ENCODE measurements at regions not wholly inside any gene's neighbourhood (a gene's known extent, or its start where the extent isn't known, plus 50 kb on each side); places are given as distances from the start of the nearest gene placed in this dataset.
"Not testable (repeated sequence)": the region's sequence is repeated elsewhere in the genome, so short reads cannot be mapped to it uniquely, and the experiment has no call there.

- Histone ChIP-seq H3K27me3 (ENCODE audit: control insufficient read depth in 2 of 2, insufficient read depth in 1 of 2, low read length in 1 of 2) (no peaks in the 10 kb centered on the region), H3K4me3 (ENCODE audit: low read length in 2 of 2) (no peak overlapping the region), H3K27ac (ENCODE audit: low read depth in 1 of 2, low read length in 1 of 2) (no peak overlapping the region), H3K9me3 (ENCODE audit: control insufficient read depth in 2 of 2, insufficient read depth in 1 of 2, low read length in 1 of 2) (peaks cover 0 to 7% of the 10 kb centered on the region in 2 donors), H3K4me1 (ENCODE audit: control insufficient read depth in 2 of 2, insufficient read depth in 2 of 2, low read length in 2 of 2) (no peaks in the 10 kb centered on the region), H3K36me3 (ENCODE audit: control insufficient read depth in 2 of 2, insufficient read depth in 2 of 2, low read length in 1 of 2) (no peaks in the 10 kb centered on the region)
- DNase-seq (ENCODE audit: low read depth in 6 of 9, low spot score in 9 of 9): no peak
- WGBS: 69% methylated on average over 2 of the region's 2 CpGs
Measured at GRCh38 chr2:184993746-184994145, 395.4 kb downstream of the ZNF804A start.

- peaks cover 0 to 6% of the 10 kb centered on the region in 2 donors for H3K9me3 ChIP-seq (ENCODE audit: control insufficient read depth in 2 of 2, insufficient read depth in 1 of 2, low read length in 1 of 2)
- WGBS: 85% methylated on average over 4 of the region's 4 CpGs
- H3K36me3 ChIP-seq (ENCODE audit: control insufficient read depth in 2 of 2, insufficient read depth in 2 of 2, low read length in 1 of 2): no peaks in the 10 kb centered on the region
- DNase-seq (ENCODE audit: low read depth in 6 of 9, low spot score in 9 of 9): no peak
- H3K4me1 ChIP-seq (ENCODE audit: control insufficient read depth in 2 of 2, insufficient read depth in 2 of 2, low read length in 2 of 2): no peaks in the 10 kb centered on the region
- H3K27me3 ChIP-seq (ENCODE audit: control insufficient read depth in 2 of 2, insufficient read depth in 1 of 2, low read length in 1 of 2): no peaks in the 10 kb centered on the region
- H3K4me3 ChIP-seq (ENCODE audit: low read length in 2 of 2): no peak overlapping the region
- H3K27ac ChIP-seq (ENCODE audit: low read depth in 1 of 2, low read length in 1 of 2): no peak overlapping the region
Measured at GRCh38 chr2:185006481-185006880, 408.2 kb downstream of the ZNF804A start.

- Histone ChIP-seq H3K9me3 (ENCODE audit: control insufficient read depth in 2 of 2, insufficient read depth in 1 of 2, low read length in 1 of 2) (peaks cover 1 to 21% of the 10 kb centered on the region in 2 donors), H3K27me3 (ENCODE audit: control insufficient read depth in 2 of 2, insufficient read depth in 1 of 2, low read length in 1 of 2) (no peaks in the 10 kb centered on the region), H3K36me3 (ENCODE audit: control insufficient read depth in 2 of 2, insufficient read depth in 2 of 2, low read length in 1 of 2) (no peaks in the 10 kb centered on the region), H3K4me3 (ENCODE audit: low read length in 2 of 2) (no peak overlapping the region), H3K4me1 (ENCODE audit: control insufficient read depth in 2 of 2, insufficient read depth in 2 of 2, low read length in 2 of 2) (no peaks in the 10 kb centered on the region), H3K27ac (ENCODE audit: low read depth in 1 of 2, low read length in 1 of 2) (no peak overlapping the region)
- DNase-seq (ENCODE audit: low read depth in 6 of 9, low spot score in 9 of 9): peak in 1 of 9 donors; percentile 5
- 97% methylated on average over 3 of the region's 3 CpGs for WGBS
Measured at GRCh38 chr2:185012643-185013042, 414.3 kb downstream of the ZNF804A start.

GRCh38 chr2:185014076-185014475, 415.7 kb downstream of the ZNF804A start:
- H3K4me1 ChIP-seq (ENCODE audit: control insufficient read depth in 2 of 2, insufficient read depth in 2 of 2, low read length in 2 of 2): no peaks in the 10 kb centered on the region
- H3K4me3 ChIP-seq (ENCODE audit: low read length in 2 of 2): no peak overlapping the region
- H3K27me3 ChIP-seq (ENCODE audit: control insufficient read depth in 2 of 2, insufficient read depth in 1 of 2, low read length in 1 of 2): no peaks in the 10 kb centered on the region
- H3K9me3 ChIP-seq (ENCODE audit: control insufficient read depth in 2 of 2, insufficient read depth in 1 of 2, low read length in 1 of 2): peaks cover 1 to 21% of the 10 kb centered on the region in 2 donors
- DNase-seq (ENCODE audit: low read depth in 6 of 9, low spot score in 9 of 9): no peak
- no peaks in the 10 kb centered on the region for H3K36me3 ChIP-seq (ENCODE audit: control insufficient read depth in 2 of 2, insufficient read depth in 2 of 2, low read length in 1 of 2)
- H3K27ac ChIP-seq (ENCODE audit: low read depth in 1 of 2, low read length in 1 of 2): no peak overlapping the region

GRCh38 chr2:185025891-185026290, 427.6 kb downstream of the ZNF804A start:
- not testable (repeated sequence) for H3K27ac ChIP-seq (ENCODE audit: low read depth in 1 of 2, low read length in 1 of 2); H3K27me3 ChIP-seq (ENCODE audit: control insufficient read depth in 2 of 2, insufficient read depth in 1 of 2, low read length in 1 of 2); H3K36me3 ChIP-seq (ENCODE audit: control insufficient read depth in 2 of 2, insufficient read depth in 2 of 2, low read length in 1 of 2); H3K4me1 ChIP-seq (ENCODE audit: control insufficient read depth in 2 of 2, insufficient read depth in 2 of 2, low read length in 2 of 2); H3K4me3 ChIP-seq (ENCODE audit: low read length in 2 of 2); H3K9me3 ChIP-seq (ENCODE audit: control insufficient read depth in 2 of 2, insufficient read depth in 1 of 2, low read length in 1 of 2); DNase-seq (ENCODE audit: low read depth in 6 of 9, low spot score in 9 of 9)
- WGBS: 86% methylated on average over 3 of the region's 3 CpGs

GRCh38 chr2:185035906-185036305, 437.6 kb downstream of the ZNF804A start:
- no peak for DNase-seq (ENCODE audit: low read depth in 6 of 9, low spot score in 9 of 9)
- H3K4me1 ChIP-seq (ENCODE audit: control insufficient read depth in 2 of 2, insufficient read depth in 2 of 2, low read length in 2 of 2): no peaks in the 10 kb centered on the region
- 84% methylated on average over 4 of the region's 4 CpGs for WGBS
- H3K4me3 ChIP-seq (ENCODE audit: low read length in 2 of 2): no peak overlapping the region
- H3K27ac ChIP-seq (ENCODE audit: low read depth in 1 of 2, low read length in 1 of 2): no peak overlapping the region
- H3K27me3 ChIP-seq (ENCODE audit: control insufficient read depth in 2 of 2, insufficient read depth in 1 of 2, low read length in 1 of 2): no peaks in the 10 kb centered on the region
- H3K36me3 ChIP-seq (ENCODE audit: control insufficient read depth in 2 of 2, insufficient read depth in 2 of 2, low read length in 1 of 2): no peaks in the 10 kb centered on the region
- no peaks in the 10 kb centered on the region for H3K9me3 ChIP-seq (ENCODE audit: control insufficient read depth in 2 of 2, insufficient read depth in 1 of 2, low read length in 1 of 2)

GRCh38 chr2:185044323-185044874, 446.1 kb downstream of the ZNF804A start:
- Histone ChIP-seq H3K4me3 (ENCODE audit: low read length in 2 of 2) (no peak overlapping the region), H3K9me3 (ENCODE audit: control insufficient read depth in 2 of 2, insufficient read depth in 1 of 2, low read length in 1 of 2) (peaks cover 1 to 4% of the 10 kb centered on the region in 2 donors), H3K27me3 (ENCODE audit: control insufficient read depth in 2 of 2, insufficient read depth in 1 of 2, low read length in 1 of 2) (no peaks in the 10 kb centered on the region), H3K27ac (ENCODE audit: low read depth in 1 of 2, low read length in 1 of 2) (no peak overlapping the region), H3K36me3 (ENCODE audit: control insufficient read depth in 2 of 2, insufficient read depth in 2 of 2, low read length in 1 of 2) (no peaks in the 10 kb centered on the region), H3K4me1 (ENCODE audit: control insufficient read depth in 2 of 2, insufficient read depth in 2 of 2, low read length in 2 of 2) (no peaks in the 10 kb centered on the region)
- WGBS: 95% methylated on average over 7 of the region's 7 CpGs
- no peak for DNase-seq (ENCODE audit: low read depth in 6 of 9, low spot score in 9 of 9)

- H3K4me1 ChIP-seq (ENCODE audit: control insufficient read depth in 2 of 2, insufficient read depth in 2 of 2, low read length in 2 of 2): no peaks in the 10 kb centered on the region
- no peaks in the 10 kb centered on the region for H3K36me3 ChIP-seq (ENCODE audit: control insufficient read depth in 2 of 2, insufficient read depth in 2 of 2, low read length in 1 of 2)
- WGBS: 93% methylated on average over 2 of the region's 2 CpGs
- no peak overlapping the region for H3K27ac ChIP-seq (ENCODE audit: low read depth in 1 of 2, low read length in 1 of 2)
- no peak overlapping the region for H3K4me3 ChIP-seq (ENCODE audit: low read length in 2 of 2)
- no peaks in the 10 kb centered on the region for H3K27me3 ChIP-seq (ENCODE audit: control insufficient read depth in 2 of 2, insufficient read depth in 1 of 2, low read length in 1 of 2)
- peaks cover 0 to 1% of the 10 kb centered on the region in 2 donors for H3K9me3 ChIP-seq (ENCODE audit: control insufficient read depth in 2 of 2, insufficient read depth in 1 of 2, low read length in 1 of 2)
- DNase-seq (ENCODE audit: low read depth in 6 of 9, low spot score in 9 of 9): no peak
Measured at GRCh38 chr2:185050804-185051203, 452.5 kb downstream of the ZNF804A start.

- H3K4me3 ChIP-seq (ENCODE audit: low read length in 2 of 2): no peak overlapping the region
- no peaks in the 10 kb centered on the region for H3K9me3 ChIP-seq (ENCODE audit: control insufficient read depth in 2 of 2, insufficient read depth in 1 of 2, low read length in 1 of 2)
- H3K36me3 ChIP-seq (ENCODE audit: control insufficient read depth in 2 of 2, insufficient read depth in 2 of 2, low read length in 1 of 2): no peaks in the 10 kb centered on the region
- no peak overlapping the region for H3K27ac ChIP-seq (ENCODE audit: low read depth in 1 of 2, low read length in 1 of 2)
- no peaks in the 10 kb centered on the region for H3K4me1 ChIP-seq (ENCODE audit: control insufficient read depth in 2 of 2, insufficient read depth in 2 of 2, low read length in 2 of 2)
- WGBS: 48% methylated on average over 1 of the region's 1 CpG
- no peaks in the 10 kb centered on the region for H3K27me3 ChIP-seq (ENCODE audit: control insufficient read depth in 2 of 2, insufficient read depth in 1 of 2, low read length in 1 of 2)
- DNase-seq (ENCODE audit: low read depth in 6 of 9, low spot score in 9 of 9): no peak
Measured at GRCh38 chr2:185063761-185064160, 465.4 kb downstream of the ZNF804A start.

- no peak overlapping the region for H3K27ac ChIP-seq (ENCODE audit: low read depth in 1 of 2, low read length in 1 of 2)
Measured at GRCh38 chr2:185066128-185066527, 467.8 kb downstream of the ZNF804A start.

More at GRCh38 chr2:185066128-185066527, 467.8 kb downstream of the ZNF804A start:
- Histone ChIP-seq H3K27me3 (ENCODE audit: control insufficient read depth in 2 of 2, insufficient read depth in 1 of 2, low read length in 1 of 2) (no peaks in the 10 kb centered on the region), H3K9me3 (ENCODE audit: control insufficient read depth in 2 of 2, insufficient read depth in 1 of 2, low read length in 1 of 2) (no peaks in the 10 kb centered on the region), H3K36me3 (ENCODE audit: control insufficient read depth in 2 of 2, insufficient read depth in 2 of 2, low read length in 1 of 2) (no peaks in the 10 kb centered on the region), H3K4me3 (ENCODE audit: low read length in 2 of 2) (no peak overlapping the region), H3K4me1 (ENCODE audit: control insufficient read depth in 2 of 2, insufficient read depth in 2 of 2, low read length in 2 of 2) (no peaks in the 10 kb centered on the region)
- WGBS: 80% methylated on average over 1 of the region's 1 CpG
- no peak for DNase-seq (ENCODE audit: low read depth in 6 of 9, low spot score in 9 of 9)
